ENCODE measurements at regions not wholly inside any gene's neighbourhood (a gene's known extent, or its start where the extent isn't known, plus 50 kb on each side); places are given as distances from the start of the nearest gene placed in this dataset.
A peak's percentile ranks its signal among the peaks of the same experiment; 100 is the strongest.

DNA sequence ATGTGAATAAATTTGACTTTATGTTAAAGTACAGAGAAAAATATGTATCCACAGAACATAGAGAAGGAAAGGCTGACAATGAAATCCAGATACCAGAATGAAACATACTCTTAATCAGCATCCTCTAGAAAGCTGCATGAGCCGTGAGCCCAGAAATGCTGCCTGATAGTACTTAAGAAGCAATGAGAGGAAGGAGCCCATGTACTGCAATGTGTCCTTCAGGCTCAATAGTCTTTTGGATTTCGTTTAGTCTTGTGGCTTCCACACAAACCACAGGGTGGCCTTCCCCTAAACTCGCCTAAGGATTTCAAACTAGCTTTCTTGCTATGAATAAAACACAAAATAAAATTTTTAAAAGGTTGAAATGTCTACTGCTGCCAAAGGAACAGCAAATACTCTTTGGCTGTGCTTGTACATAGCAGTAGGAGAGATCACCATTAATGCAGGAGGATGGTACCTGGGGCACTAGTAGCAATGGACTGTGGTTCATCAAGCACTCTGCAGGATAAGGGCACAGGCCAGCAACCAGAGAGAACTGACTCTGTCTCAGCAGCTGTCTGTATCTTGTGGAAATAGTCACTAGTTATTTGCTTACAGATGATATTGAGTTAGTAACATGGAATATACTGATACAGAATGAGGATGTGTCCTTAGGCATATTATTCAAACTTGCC is 988.3 kb upstream of the LRFN5 start:
- no peak for DNase-seq (ENCODE audit: low read depth in 3 of 3, low spot score in 2 of 3)

GRCh38 chr14:40616579-40616978 is 990.1 kb upstream of the LRFN5 start:
- no peak for DNase-seq (ENCODE audit: low read depth in 3 of 3, low spot score in 2 of 3)

GRCh38 chr14:40601063-40601462 is 1005.6 kb upstream of the LRFN5 start:
- no peak for DNase-seq (ENCODE audit: low read depth in 3 of 3, low spot score in 2 of 3)

GRCh38 chr14:40599725-40600124 is 1007.0 kb upstream of the LRFN5 start:
- no peak for DNase-seq (ENCODE audit: low read depth in 3 of 3, low spot score in 2 of 3)

GRCh38 chr14:40581264-40581663 is 1025.4 kb upstream of the LRFN5 start:
- DNase-seq (ENCODE audit: low read depth in 3 of 3, low spot score in 2 of 3) = no peak

DNA sequence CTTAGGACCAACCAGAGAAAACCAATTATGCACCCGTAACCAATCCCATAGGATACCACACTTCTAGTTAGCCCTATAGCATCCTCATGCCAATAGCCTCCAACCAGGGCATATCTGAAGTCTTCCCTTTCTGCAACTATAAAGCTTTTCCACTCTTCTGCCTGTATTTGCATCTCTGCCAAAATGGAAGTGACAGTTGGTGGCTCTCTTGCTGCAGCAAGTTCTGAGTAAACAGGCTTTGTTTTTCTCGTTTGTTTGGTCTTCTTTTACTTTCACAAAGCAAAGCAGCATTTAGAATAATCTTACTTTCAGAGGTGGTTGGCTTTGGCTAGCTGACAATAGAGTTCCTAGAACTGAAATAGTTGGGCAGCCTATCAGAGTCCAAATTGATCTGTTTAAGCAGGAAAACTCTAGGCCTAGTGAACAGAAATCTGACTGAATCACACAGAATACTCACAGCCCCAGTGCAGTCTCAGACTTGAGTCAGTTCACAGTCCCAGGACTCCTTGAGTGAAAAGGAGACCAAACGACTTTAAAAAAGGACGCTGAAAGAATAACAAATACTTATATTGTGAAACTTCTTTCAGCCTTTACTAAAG is 1029.7 kb upstream of the LRFN5 start:
- DNase-seq (ENCODE audit: low read depth in 3 of 3, low spot score in 2 of 3) = no peak

GRCh38 chr14:40574780-40575179 is 1031.9 kb upstream of the LRFN5 start:
- DNase-seq (ENCODE audit: low read depth in 3 of 3, low spot score in 2 of 3) = no peak

DNA sequence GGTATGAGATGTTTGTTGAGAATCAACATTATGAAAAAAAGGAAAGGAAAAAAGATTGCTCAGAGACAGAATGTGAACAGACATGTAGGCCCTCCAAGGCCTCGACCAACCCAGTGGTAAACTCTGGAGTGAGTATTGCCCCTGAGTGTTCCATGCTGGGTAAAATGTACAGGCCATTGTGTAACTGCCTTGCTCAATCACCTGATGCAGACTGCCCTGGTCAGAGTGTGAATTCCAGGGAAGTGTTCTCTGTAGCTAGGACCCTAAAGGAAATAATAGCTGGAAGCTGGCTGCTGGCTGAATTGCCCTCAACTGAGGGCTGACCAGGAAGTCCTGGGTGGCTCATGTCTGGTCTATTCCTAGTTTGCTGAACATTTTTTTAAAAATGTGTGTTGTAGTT is 1081.4 kb upstream of the LRFN5 start:
- no peak for DNase-seq (ENCODE audit: low read depth in 3 of 3, low spot score in 2 of 3)

GRCh38 chr14:40523123-40523522 is 1083.6 kb upstream of the LRFN5 start:
- no peak for DNase-seq (ENCODE audit: low read depth in 3 of 3, low spot score in 2 of 3)

GRCh38 chr14:40494483-40494882 is 1062.2 kb upstream of the FBXO33 start:
- DNase-seq (ENCODE audit: low read depth in 3 of 3, low spot score in 2 of 3) = no peak

DNA sequence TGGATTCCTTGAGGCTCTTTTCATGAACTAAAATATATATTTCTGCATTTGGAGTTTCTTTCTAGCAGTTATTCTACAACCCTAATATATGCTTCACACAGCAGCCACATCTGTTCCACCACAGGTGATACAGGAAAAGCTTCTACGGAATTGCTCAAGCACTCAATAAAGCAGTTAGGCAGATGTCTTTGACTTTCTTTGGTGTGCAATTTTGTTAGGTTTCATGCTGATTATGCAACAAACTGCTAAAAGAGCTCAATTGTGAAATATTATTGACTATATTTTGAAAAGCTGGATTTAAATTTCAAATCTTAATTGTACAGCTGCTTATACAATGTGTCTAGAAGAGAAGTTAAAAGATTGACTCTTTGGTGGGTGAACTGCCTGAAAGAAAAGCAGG is 1055.6 kb upstream of the FBXO33 start:
- no peak for DNase-seq (ENCODE audit: low read depth in 3 of 3, low spot score in 2 of 3)

GRCh38 chr14:40485688-40486087 is 1053.5 kb upstream of the FBXO33 start:
- DNase-seq (ENCODE audit: low read depth in 3 of 3, low spot score in 2 of 3) = no peak

- DNase-seq (ENCODE audit: low read depth in 3 of 3, low spot score in 2 of 3) = no peak
Observed at GRCh38 chr14:40476005-40476404, 1043.8 kb upstream of the FBXO33 start.

DNA sequence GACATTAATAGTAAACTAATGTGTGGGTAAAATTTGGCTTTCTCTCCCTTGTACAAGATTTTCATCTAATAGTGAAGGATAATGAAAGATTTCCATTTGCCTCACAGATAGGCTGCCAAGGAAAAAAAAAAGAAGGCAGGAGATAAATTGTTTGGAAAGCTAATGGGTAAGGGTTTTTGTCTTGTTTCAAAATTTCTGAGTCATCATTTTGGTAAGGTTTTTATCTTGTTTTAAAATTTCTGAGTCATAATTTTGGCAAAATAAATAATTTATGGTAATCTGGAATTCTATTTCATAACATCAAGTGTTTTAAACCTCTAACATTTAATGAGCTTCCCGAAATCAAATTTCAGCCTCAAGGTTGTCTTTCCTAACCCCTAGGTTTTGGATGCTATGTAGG is 1035.7 kb upstream of the FBXO33 start:
- DNase-seq (ENCODE audit: low read depth in 3 of 3, low spot score in 2 of 3) = no peak

GRCh38 chr14:40464531-40464930 is 1032.3 kb upstream of the FBXO33 start:
- no peak for DNase-seq (ENCODE audit: low read depth in 3 of 3, low spot score in 2 of 3)

DNA sequence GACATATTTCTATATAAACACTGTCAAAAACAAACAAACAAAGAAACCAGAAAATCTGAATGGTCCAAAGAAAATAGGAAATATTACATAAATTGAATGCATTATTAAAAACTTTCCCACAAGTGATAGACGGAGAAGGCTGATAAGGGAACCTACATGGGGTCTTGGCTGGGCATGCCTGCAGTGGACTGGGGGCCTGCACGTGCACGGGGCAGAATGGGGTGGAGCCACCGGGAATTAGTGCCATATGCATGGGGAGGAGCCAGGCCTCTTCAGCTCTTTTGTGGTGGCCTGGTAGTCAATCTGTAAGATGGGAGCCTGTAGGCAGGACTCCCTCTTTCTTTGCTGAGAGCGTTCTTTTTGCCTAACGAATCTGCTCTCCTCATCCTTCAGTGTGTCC is 1031.7 kb upstream of the FBXO33 start:
- no peak for DNase-seq (ENCODE audit: low read depth in 3 of 3, low spot score in 2 of 3)

DNA sequence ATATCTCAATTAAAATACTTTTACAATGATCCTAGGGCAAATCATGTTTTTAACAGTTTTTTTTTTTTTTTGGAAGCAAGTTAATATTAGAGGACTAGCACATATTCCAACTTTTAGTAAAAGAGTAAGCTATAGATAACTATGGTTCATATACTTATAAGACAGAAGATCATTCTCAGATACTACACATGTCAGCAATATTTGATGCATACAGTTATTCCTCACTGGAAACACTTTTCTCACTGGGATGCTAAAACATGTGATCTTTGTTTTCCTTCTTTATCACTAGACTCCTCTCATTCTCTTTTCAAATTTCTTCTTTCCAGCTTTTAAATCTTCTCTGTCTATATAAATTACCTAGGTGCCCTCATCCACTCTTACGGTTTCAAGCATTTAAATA is 1020.4 kb upstream of the FBXO33 start:
- DNase-seq (ENCODE audit: low read depth in 3 of 3, low spot score in 2 of 3) = no peak

DNA sequence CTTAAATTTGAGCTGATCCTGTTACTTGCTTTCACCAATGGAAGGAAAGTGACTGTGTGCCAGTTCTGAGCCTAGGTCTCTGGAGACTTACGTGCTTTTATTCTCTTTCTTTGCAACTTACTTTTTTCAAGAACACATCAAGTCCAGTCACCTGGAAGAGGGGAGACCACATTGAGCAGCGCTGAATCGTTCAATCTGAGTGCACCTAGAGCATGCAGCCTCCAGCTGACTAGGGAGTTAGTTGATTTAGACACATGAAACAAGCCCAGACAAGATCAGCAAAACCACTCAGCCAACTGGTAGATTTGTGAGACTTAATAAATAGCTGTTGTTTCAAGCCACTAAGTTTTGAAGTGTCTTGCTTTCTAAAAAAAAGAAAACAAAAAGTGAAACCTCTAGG is 1014.8 kb upstream of the FBXO33 start:
- peak in 2 of 3 donors; percentile 10 to 21 for DNase-seq (ENCODE audit: low read depth in 3 of 3, low spot score in 2 of 3)

- no peak for DNase-seq (ENCODE audit: low read depth in 3 of 3, low spot score in 2 of 3)
Observed at GRCh38 chr14:40445020-40445419, 1012.8 kb upstream of the FBXO33 start.

- DNase-seq (ENCODE audit: low read depth in 3 of 3, low spot score in 2 of 3) = no peak
Observed at GRCh38 chr14:40436551-40436950, 1004.3 kb upstream of the FBXO33 start.

DNA sequence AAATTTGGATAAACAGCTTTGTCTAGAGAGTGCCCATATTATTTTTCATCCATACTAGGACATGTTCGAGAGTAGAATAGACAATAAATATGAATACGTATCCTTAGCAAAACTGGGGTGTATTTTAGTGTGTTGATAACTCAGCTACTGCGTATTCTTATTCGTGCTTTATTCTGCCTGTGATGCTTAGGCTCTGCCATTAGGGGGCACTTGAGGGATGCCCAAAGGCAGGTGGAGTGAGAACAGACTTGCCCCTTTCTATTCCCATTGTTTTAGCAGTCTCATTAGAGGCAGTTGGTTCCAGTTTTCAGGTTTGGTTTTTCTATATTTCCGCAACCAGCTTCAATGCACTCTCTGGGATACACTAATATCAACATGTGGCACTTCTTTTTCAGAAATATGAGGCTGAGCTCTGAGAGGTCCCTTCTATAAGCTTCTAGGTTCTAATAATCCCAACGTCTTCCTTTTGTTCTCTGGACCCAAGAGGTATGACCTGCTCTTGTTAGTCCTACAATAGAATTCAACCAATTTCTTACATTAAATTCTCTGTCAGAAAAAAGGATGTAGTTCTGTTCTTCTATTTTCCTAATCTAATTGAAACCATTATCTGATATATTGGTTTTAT is 985.7 kb upstream of the FBXO33 start:
- DNase-seq (ENCODE audit: low read depth in 3 of 3, low spot score in 2 of 3) = peak in 1 of 3 donors; percentile 6

DNA sequence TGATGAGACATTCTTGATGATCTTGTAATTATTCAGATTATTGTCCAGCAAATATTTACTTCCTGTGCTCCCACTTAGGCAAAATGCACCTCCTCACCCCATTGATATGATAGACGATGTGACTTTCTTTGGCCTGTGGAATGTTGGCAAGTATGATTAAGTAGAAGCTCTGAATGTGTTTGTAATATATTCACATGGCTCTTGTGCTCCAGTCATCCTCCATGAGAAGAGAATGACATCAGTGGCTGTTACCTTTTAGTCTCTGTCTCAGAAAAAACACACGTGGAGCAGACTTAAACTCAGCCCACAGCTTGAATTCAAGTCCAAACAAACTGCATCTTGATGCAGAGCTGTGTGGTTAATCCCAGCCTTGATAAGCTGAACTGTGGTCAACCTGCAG is 984.3 kb upstream of the FBXO33 start:
- DNase-seq (ENCODE audit: low read depth in 3 of 3, low spot score in 2 of 3) = no peak

Data from right renal cortex interstitium (tissue), 3 donors.